Activated CD4-positive, alpha-beta T cell treated with anti-CD3 and anti-CD28 coated beads for 4 hours (primary cell): ENCODE measurements at regions not wholly inside any gene's neighbourhood (a gene's known extent, or its start where the extent isn't known, plus 50 kb on each side); places are given as distances from the start of the nearest gene placed in this dataset.
"Not testable (repeated sequence)": the region's sequence is repeated elsewhere in the genome, so short reads cannot be mapped to it uniquely, and the experiment has no call there.

Source experiments
- DNase-seq, 2 donors: peaks; one replicate each; pipeline ENCODE4 v3.0.0-alpha.2; 2020

GRCh38 chr4:15294202-15294601, 133.6 kb upstream of the C1QTNF7 start:
- DNase-seq = no peak

- no peak for DNase-seq
Observed at GRCh38 chr4:15294832-15295231, 133.0 kb upstream of the C1QTNF7 start.

- DNase-seq = no peak
Observed at GRCh38 chr4:15295421-15296162, 132.2 kb upstream of the C1QTNF7 start.

- no peak for DNase-seq
Observed at GRCh38 chr4:15297344-15297743, 130.5 kb upstream of the C1QTNF7 start.

GRCh38 chr4:15299627-15300026, 128.2 kb upstream of the C1QTNF7 start:
- DNase-seq = no peak

DNA sequence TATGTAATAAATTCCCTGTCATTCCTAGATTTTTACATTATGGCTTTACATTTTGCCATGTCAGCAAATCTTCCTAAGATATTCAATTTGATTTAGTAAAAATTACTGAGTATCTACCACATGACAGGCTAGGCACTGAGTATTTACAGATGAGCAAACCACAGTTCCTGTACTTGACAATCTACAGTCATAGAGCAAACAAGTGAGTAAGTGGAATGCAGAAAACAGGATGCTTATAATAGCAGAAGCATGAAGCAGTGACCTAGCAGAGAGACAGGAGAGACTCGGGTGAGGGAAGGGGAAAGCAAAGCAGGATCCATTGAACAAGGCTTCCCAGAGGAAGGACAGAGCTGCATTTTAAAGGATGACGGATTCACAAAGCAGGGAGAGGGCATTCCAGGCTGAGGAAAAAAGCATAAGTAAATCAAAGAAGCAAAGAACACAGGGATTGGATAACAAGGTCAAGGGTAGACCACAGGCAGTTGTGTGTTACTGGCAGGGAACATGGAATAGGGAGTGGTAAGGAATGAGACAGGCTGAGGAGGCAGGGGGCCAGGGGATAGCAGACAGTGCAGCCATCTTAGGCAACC, 124.7 kb upstream of the C1QTNF7 start:
- no peak for DNase-seq

DNA sequence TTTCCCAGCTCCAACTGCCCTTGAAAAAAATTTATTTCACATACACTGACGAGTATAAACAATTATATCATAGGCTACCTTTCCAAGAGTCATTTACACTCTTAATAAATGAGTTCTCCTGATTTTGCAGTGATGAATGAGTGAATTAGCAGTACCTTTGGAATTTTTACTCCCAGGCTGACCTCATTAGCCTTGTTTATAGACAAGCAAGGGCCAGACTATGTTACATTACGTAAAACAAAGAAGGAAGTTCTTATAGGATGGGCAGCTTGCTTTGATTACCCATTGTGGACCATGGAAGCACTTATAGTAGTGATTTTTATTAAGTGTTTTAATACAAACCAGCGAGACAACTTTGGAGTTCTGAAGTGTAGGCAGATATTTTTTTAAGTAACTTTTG, 112.9 kb upstream of the C1QTNF7 start:
- DNase-seq = no peak

DNA sequence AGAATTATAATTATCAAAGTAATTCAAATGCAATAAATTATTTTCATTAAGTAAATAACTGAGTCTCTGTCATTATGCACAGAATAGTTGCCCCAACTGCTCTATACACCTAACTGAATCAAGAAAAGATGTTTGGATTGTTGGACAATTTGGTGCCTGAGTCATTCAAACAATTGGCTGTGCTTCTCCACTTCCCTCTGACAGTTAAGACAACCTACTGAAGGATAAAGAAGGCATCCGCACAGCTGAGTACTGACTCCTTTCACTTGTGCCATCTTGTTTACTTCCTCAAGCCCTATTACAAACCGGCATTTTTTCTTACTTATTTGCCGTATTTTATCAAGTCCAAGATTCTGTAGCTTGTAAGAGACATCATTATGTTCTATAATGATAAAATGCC, 110.6 kb upstream of the C1QTNF7 start:
- DNase-seq = no peak

- no peak for DNase-seq
Observed at GRCh38 chr4:15318621-15319348, 109.0 kb upstream of the C1QTNF7 start.

GRCh38 chr4:15320121-15320678, 107.6 kb upstream of the C1QTNF7 start:
- DNase-seq = no peak

- no peak for DNase-seq
Observed at GRCh38 chr4:15322006-15322405, 105.8 kb upstream of the C1QTNF7 start.

GRCh38 chr4:15325987-15326386, 101.8 kb upstream of the C1QTNF7 start:
- DNase-seq = no peak

DNA sequence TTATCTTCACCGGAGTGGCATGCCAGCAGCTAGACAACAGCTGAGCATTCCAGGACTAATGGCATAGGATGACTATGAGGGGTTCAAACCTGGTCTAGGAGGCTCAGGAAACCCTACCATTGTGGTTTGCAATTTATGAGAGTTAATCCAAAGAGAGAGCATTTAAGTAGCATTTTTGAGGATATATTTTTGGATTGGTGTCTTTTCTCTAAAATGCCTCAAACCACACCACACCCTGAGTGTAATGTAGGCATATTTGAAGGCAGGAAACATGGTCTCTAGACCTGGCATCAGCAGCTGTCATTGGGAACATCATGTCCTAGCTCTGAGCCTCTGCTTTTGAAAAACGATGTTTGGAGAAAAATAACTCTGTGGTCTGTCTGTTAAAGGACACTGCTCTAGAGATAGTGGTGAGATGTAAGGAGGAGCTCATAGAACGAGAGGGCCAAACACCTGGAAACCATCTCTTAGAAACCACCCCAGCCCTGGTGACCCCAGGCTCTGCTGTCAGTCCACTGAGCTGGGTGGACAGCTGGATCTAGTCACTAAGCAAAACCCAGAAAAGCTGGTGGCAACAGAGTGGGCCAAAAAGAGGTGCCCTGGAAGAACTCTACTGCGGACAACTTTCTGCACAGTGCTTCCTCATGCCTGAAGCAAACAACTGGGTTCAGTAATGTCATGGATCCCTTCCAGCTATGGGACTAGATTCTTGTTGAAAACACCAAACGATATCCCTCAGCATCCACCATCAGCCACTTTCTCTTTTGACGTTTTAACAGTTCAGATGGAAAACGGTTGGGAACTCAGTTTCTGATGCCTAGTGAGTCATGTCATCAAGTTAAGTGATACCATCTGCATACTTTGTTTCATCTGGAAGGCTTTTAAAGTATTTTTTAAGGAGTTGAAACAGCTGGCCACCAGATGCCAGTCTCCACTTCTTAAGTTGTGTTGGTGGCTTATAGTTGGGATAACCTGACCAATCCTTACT, 100.2 kb upstream of the C1QTNF7 start:
- no peak for DNase-seq

GRCh38 chr4:15331930-15332329, 95.9 kb upstream of the C1QTNF7 start:
- DNase-seq = no peak

DNA sequence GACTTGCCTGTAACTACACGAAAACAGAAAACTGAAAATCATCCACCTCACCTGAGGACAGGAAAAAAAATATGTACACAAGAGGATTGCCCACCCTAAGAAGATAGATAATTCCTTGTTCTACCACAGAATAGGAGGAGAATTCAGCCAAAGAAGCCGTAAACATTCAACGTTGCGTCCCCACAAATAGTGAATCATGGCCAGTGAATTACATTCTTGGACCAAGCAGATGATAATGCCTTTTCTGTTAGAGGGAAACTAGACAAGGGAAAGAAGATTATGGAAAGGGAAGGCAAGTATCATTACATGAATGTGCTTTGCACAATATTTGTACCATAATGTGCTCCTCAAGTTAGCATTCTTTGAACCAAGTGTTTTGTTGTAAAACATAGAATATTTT, 95.5 kb upstream of the C1QTNF7 start:
- DNase-seq = no peak

- DNase-seq = no peak
Observed at GRCh38 chr4:15333692-15334633, 93.9 kb upstream of the C1QTNF7 start.

GRCh38 chr4:15336410-15337167, 91.2 kb upstream of the C1QTNF7 start:
- DNase-seq = no peak

DNA sequence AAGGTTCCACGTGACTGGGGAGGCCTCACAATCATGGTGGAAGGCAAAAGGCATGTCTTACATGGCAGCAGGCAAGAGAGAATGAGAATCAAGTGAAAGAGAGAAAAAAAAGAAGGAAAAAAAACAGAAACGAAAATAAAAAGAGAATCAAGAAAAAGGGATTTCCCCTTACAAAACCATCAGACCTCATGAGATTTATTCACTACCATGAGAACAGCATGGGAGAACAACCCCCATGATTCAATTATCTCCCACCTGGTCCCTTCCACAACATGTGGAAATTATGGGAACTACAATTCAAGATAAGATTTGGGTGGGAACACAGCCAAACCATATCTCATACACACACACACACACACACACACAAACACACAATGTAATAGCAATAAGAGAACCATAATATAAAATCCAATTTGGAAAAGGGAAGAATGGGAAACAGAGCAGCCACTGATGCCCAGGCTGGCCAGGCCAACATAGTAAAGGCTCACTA, 90.6 kb upstream of the C1QTNF7 start:
- not testable (repeated sequence) for DNase-seq

DNA sequence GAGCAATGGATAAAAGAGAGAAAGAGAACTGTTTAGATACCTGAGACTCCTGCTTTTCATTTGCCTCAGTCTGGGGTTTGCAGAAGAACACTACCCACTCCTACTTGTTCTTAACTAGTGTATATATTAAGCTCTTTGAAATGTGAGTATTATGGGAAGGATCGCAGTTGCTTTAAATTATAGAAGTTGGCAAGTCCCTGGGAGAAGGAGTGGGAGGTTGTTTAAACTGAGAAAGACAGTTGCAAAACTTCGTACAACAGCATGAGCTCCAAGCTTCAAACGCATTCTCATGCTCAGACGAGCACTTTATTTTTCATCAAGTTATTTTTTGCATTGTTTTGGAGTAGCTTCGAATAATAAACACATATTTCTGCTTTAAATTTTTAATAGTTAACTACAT, 88.1 kb upstream of the C1QTNF7 start:
- no peak for DNase-seq

DNA sequence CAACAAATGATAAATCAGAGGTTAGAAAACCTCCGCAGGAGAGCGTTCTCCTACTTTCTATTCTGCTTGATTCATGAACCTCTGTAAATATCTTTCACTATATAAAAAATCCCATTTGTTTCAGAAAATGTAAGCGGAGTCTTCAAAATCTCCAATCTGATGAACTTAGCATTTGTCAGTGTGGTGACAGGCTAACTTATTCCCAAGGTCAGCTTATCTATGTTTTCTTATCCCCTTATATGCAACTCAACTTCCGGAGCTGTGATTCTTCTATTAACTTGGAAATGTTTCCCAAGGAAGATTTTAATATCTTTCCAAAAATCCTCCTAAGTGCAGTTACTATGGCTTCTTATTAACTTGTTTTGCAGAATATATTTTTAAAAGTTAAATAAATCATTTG, 87.5 kb upstream of the C1QTNF7 start:
- DNase-seq = no peak
